Activated CD8-positive, alpha-beta memory T cell treated with anti-CD3 and anti-CD28 coated beads, Interleukin-2, amount 50 U/mL, for 1 hour (primary cell): ENCODE measurements at regions not wholly inside any gene's neighbourhood (a gene's known extent, or its start where the extent isn't known, plus 50 kb on each side); places are given as distances from the start of the nearest gene placed in this dataset.

Source experiments
- DNase-seq: peaks from one replicate; pipeline ENCODE4 v3.0.0-alpha.2; 2020; ENCODE audit errors: extremely low read depth

DNA sequence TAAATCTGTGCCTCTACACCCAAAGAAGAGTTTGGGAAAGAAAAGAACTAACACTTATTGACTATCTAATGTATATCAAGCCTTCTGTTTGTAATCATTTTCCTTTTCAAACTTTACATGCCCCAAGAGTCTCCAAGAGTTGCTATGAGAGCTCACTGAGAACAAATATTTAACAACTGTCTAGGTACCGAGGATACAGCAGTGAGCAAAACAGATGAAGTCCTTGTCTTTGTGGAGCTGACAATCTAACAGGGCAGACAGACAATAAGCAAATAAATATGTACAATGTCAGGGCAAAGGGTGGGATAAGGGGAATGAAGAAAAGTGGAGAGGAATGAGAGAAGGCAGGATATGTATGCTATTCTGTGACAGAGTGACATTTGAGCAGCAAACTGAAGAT lies 64.8 kb upstream of the KSR1 start:
- no peak for DNase-seq

GRCh38 chr17:27396045-27396444 lies 60.2 kb upstream of the KSR1 start:
- no peak for DNase-seq

- DNase-seq = no peak
These were observed 59.3 kb upstream of the KSR1 start for GRCh38 chr17:27396941-27397340.

- DNase-seq = no peak
These were observed 57.6 kb upstream of the KSR1 start for GRCh38 chr17:27398691-27399090.

GRCh38 chr17:27400991-27401390 lies 55.3 kb upstream of the KSR1 start:
- DNase-seq = no peak

GRCh38 chr17:27402943-27403342 lies 53.3 kb upstream of the KSR1 start:
- DNase-seq = no peak

DNA sequence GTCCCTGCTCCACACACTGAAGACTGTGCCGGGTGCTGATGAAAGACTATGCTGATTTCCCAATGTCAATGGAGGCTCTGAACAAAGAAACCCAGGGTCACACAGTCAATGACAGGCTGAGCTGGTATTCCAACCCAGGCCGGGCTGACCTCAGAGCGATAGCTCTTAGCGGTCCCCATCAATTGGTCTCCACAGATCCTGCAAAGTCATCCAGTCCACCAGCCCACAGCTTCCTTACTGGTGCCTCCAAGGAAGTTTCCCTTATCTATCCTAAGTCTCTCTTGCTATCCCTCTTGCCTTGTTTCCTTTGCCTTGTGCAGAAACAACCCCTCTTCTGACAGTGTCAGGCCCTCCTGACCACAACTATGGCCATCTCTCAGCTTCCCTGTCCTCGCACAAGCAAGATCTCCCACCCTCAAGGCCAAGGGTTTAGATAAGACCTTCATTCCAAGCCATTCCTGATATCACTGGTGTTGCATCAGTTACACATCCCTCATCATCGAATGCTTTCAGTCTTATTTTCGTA lies 52.7 kb upstream of the KSR1 start:
- no peak for DNase-seq

- no peak for DNase-seq
These were observed 51.6 kb upstream of the KSR1 start for GRCh38 chr17:27404676-27405075.
